Pancreas (tissue), 10 donors: ENCODE measurements at regions not wholly inside any gene's neighbourhood (a gene's known extent, or its start where the extent isn't known, plus 50 kb on each side); places are given as distances from the start of the nearest gene placed in this dataset.

Experiments used
- ATAC-seq, 4 donors: fragments of 200-7000 bp; cut with Tn5 transposase; one replicate each; pipeline versions ENCODE4 v1.8.0 to v1.9.1; 2020; ENCODE audit warnings: mild to moderate bottlenecking in 4 of 4, moderate library complexity in 4 of 4
- DNase-seq, 6 donors: peaks; one replicate each; pipeline ENCODE4 v3.0.0-alpha.2; 2020
- FAIRE-seq: peaks from 2 replicates; lab custom pipeline; 2012; peaks lifted over from hg19 to GRCh38; lab: Jason Lieb, UNC
- H3K27ac ChIP-seq, 4 donors: fragments of 200-600 bp; sonication (generic); 1 replicate in 3 of 4; 2 replicates in 1 of 4; pipeline versions ENCODE4 v1.5.0 to v1.8.0; 2020
- H3K27me3 ChIP-seq, 4 donors: fragments of 200-600 bp; one replicate each; pipeline ENCODE4 v1.8.0; 2021
- H3K36me3 ChIP-seq, 3 donors: fragments of 200-600 bp; sonication (generic) in 1 of 3; one replicate each; pipeline versions ENCODE4 v1.5.0 to v1.8.0; 2020 to 2021
- H3K4me1 ChIP-seq, 3 donors: fragments of 200-600 bp; one replicate each; pipeline ENCODE4 v1.8.0; 2021
- H3K4me3 ChIP-seq, 4 donors: fragments of 200-600 bp; sonication (generic) in 2 of 4; one replicate each; pipeline versions ENCODE4 v1.5.0 to v1.8.0; 2020 to 2021
- H3K9me3 ChIP-seq, 4 donors: fragments of 200-600 bp; one replicate each; pipeline ENCODE4 v1.8.0; 2021
- WGBS, 2 donors: extraction: QIAGEN DNeasy Blood & Tissue Kit; methylation state at CpG; one replicate each; pipeline ENCODE4 v1.1.7; 2013; 5-methylcytosine and 5-hydroxymethylcytosine counted together
- intact Hi-C, 3 donors: fragments of 100-400 bp; cut with DNase I; formaldehyde crosslinking; loops; one replicate each; pipeline versions ENCODE4 v1.11.1 to v1.14.2; 2022
- TF ChIP-seq, protein P1 (sequence below), 4 donors: fragments of 200-600 bp; sonication (generic) in 3 of 4; IDR thresholded peaks; one replicate each; pipeline versions ENCODE4 v1.5.0 to v1.8.0; 2021; ENCODE audit warnings: antibody characterized with exemption in 4 of 4
- donor health status: healthy with polysubstance abuse.
- donor health status: DM: no; HTN: no; CAD: no; lungs with moderate emphysema.
- donor health status: DM: no; HTN: no; CAD: no.
- donor health status: control.
- donor health status: control.
- donor health status: Bipolar disorder and iron deficiency.
- donor health status: DM: yes; HTN: yes; CAD: no.
- donor health status: DM: no; HTN: no; CAD: no.
- donor health status: DM: no; HTN: no; CAD: no.
- donor health status: DM: yes; HTN: yes; CAD: no.

DNA sequence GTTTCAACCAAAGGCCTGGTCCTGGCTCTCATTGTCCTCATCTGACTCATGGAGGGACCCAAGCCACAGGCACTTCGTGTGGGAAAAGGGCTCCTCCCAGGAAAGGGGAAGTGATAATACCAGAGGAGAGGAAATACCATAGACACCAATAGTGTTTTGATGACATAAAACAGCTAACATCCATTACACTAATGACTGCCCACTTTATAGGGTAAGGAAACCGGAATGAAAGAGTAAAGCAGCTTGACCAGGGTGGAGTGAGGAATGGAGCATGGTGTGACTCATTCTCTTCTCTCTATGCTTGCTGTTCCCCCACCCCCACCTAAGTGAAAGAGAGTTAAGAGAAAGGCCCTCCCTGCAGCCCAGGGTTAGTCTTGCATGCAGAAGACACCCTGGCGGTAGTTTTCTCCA, 67.4 kb upstream of the HRH2 start:
- FAIRE-seq (no peak), DNase-seq (no peak), ATAC-seq (peak in 2 of 4 donors; percentile 42 to 45)
- Histone ChIP-seq H3K4me1 (no peaks in the 10 kb centered on the region), H3K36me3 (no peaks in the 10 kb centered on the region), H3K4me3 (no peak overlapping the region), H3K27ac (no peak overlapping the region), H3K27me3 (no peaks in the 10 kb centered on the region), H3K9me3 (no peaks in the 10 kb centered on the region)
- intact Hi-C loops = no loop called here
- TF ChIP-seq, protein P1, sequence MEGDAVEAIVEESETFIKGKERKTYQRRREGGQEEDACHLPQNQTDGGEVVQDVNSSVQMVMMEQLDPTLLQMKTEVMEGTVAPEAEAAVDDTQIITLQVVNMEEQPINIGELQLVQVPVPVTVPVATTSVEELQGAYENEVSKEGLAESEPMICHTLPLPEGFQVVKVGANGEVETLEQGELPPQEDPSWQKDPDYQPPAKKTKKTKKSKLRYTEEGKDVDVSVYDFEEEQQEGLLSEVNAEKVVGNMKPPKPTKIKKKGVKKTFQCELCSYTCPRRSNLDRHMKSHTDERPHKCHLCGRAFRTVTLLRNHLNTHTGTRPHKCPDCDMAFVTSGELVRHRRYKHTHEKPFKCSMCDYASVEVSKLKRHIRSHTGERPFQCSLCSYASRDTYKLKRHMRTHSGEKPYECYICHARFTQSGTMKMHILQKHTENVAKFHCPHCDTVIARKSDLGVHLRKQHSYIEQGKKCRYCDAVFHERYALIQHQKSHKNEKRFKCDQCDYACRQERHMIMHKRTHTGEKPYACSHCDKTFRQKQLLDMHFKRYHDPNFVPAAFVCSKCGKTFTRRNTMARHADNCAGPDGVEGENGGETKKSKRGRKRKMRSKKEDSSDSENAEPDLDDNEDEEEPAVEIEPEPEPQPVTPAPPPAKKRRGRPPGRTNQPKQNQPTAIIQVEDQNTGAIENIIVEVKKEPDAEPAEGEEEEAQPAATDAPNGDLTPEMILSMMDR (IDR thresholded peaks at IDR 0.05) = no peak
- WGBS, 2 donors = 60 to 67% methylated on average over 3 of the region's 3 CpGs

DNA sequence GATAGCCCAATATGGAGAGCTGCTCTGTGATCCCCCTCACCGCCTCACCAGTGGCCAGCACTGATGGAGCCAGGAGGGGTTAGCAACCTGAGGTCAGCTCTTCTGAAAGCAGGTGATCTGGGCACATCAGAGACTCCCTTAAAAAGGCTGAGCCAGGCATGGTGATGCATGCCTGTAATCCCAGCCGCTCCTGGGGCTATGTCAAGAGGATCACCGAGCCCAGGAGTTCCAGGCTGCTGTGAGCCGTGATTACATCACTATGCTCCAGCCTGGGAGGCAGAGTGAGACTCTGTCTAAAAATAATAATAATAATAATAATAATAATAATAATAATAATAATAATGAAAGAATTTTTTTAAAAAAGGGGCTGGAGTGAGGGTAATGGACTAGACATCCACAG, 66.6 kb upstream of the HRH2 start:
- no peak overlapping the region for H3K27ac ChIP-seq
- ATAC-seq = no peak
- no peaks in the 10 kb centered on the region for H3K27me3 ChIP-seq
- TF ChIP-seq, protein P1 (IDR thresholded peaks at IDR 0.05) = no peak
- H3K4me3 ChIP-seq = no peak overlapping the region
- H3K4me1 ChIP-seq = no peaks in the 10 kb centered on the region
- no peak for FAIRE-seq
- DNase-seq = no peak
- intact Hi-C loops = no loop called here
- no peaks in the 10 kb centered on the region for H3K9me3 ChIP-seq
- 85% methylated on average over 4 of the region's 4 CpGs for WGBS, 2 donors
- no peaks in the 10 kb centered on the region for H3K36me3 ChIP-seq

DNA sequence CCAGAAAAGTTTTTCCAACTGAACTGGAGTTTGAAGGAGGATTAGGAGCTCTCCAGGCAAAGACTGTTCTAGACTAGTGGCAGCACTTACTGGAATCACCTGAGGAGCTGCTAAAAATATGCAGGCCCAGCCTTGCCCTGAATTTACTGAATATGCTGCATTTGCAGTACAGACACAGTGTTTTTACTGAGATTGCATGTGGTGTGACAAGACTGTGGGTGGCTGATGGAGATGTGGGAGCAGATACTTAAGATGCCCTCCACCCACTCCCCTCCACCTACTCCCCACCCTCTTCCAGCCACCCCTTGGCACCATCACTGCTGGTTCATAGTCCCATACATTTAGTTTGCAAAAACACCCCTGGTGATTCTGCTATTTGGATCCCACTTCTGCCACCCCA, 64.1 kb upstream of the HRH2 start:
- Histone ChIP-seq H3K4me3 (no peak overlapping the region), H3K4me1 (no peaks in the 10 kb centered on the region), H3K36me3 (no peaks in the 10 kb centered on the region), H3K9me3 (no peaks in the 10 kb centered on the region), H3K27ac (no peak overlapping the region), H3K27me3 (no peaks in the 10 kb centered on the region)
- DNase-seq (no peak), FAIRE-seq (no peak), ATAC-seq (no peak)
- TF ChIP-seq, protein P1 (IDR thresholded peaks at IDR 0.05) = no peak
- intact Hi-C loops = no loop called here

DNA sequence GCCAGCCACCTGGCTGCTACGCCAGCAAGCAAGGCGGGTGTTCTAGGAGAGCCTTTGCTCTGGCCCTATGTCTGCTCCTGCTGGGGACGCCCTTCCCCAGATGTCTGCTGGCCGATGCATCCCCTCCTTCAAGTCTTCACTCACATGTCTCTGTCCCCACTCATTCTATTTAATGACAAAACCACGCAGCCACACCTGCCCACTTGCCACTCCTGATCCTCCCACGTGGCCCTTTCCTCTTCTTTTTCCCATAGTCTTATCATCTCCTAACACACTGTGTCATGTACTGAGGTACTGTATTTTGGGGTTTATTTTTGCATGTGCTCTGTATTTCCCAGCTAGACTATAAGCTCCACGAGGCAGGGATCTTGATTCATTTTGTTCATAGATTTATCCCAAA, 62.0 kb upstream of the HRH2 start:
- FAIRE-seq = no peak
- WGBS, 2 donors = 76 to 85% methylated on average over 7 of the region's 7 CpGs
- no peak for DNase-seq
- no peaks in the 10 kb centered on the region for H3K27me3 ChIP-seq
- no peaks in the 10 kb centered on the region for H3K9me3 ChIP-seq
- no peak overlapping the region for H3K4me3 ChIP-seq
- no peaks in the 10 kb centered on the region for H3K36me3 ChIP-seq
- no peak overlapping the region for H3K27ac ChIP-seq
- intact Hi-C loops = no loop called here
- TF ChIP-seq, protein P1 (IDR thresholded peaks at IDR 0.05) = no peak
- H3K4me1 ChIP-seq = no peaks in the 10 kb centered on the region
- ATAC-seq = no peak

GRCh38 chr5:175596761-175597189, 61.1 kb upstream of the HRH2 start:
- no peak for DNase-seq
- Histone ChIP-seq H3K27ac (no peak overlapping the region), H3K4me1 (no peaks in the 10 kb centered on the region), H3K9me3 (no peaks in the 10 kb centered on the region), H3K27me3 (no peaks in the 10 kb centered on the region), H3K36me3 (no peaks in the 10 kb centered on the region), H3K4me3 (no peak overlapping the region)
- ATAC-seq = no peak
- FAIRE-seq = no peak
- intact Hi-C loops = no loop called here
- TF ChIP-seq, protein P1 (IDR thresholded peaks at IDR 0.05) = no peak
- 54 to 60% methylated on average over 8 to 9 of the region's 9 CpGs for WGBS, 2 donors
